ENCODE measurements at regions not wholly inside any gene's neighbourhood (a gene's known extent, or its start where the extent isn't known, plus 50 kb on each side); places are given as distances from the start of the nearest gene placed in this dataset.
"Not testable (repeated sequence)": the region's sequence is repeated elsewhere in the genome, so short reads cannot be mapped to it uniquely, and the experiment has no call there.

GRCh38 chr3:118637846-118638245 is 396.8 kb downstream of the IGSF11 start:
- no peak overlapping the region for H3K27ac ChIP-seq (ENCODE audit: low read length)
- H3K27me3 ChIP-seq (ENCODE audit: control insufficient read depth, insufficient read depth, low read length) = no peaks in the 10 kb centered on the region
- no peak overlapping the region for H3K9ac ChIP-seq (ENCODE audit: low read length)
- no peak overlapping the region for H3K4me3 ChIP-seq (ENCODE audit: low read length)
- no peaks in the 10 kb centered on the region for H3K36me3 ChIP-seq (ENCODE audit: control insufficient read depth, low read depth, low read length)
- H3K4me1 ChIP-seq (ENCODE audit: control insufficient read depth, low read depth, low read length) = peaks cover 5% of the 10 kb centered on the region
- H3K9me3 ChIP-seq (ENCODE audit: control insufficient read depth, low read depth, low read length) = no peaks in the 10 kb centered on the region

GRCh38 chr3:118641608-118642007 is 393.0 kb downstream of the IGSF11 start:
- peaks cover 5% of the 10 kb centered on the region for H3K4me1 ChIP-seq (ENCODE audit: control insufficient read depth, low read depth, low read length)

GRCh38 chr3:118671192-118671591 is 363.5 kb downstream of the IGSF11 start:
- Histone ChIP-seq H3K36me3 (ENCODE audit: control insufficient read depth, low read depth, low read length) (no peaks in the 10 kb centered on the region), H3K27ac (ENCODE audit: low read length) (no peak overlapping the region), H3K4me3 (ENCODE audit: low read length) (no peak overlapping the region), H3K4me1 (ENCODE audit: control insufficient read depth, low read depth, low read length) (no peaks in the 10 kb centered on the region), H3K27me3 (ENCODE audit: control insufficient read depth, insufficient read depth, low read length) (no peaks in the 10 kb centered on the region), H3K9ac (ENCODE audit: low read length) (no peak overlapping the region), H3K9me3 (ENCODE audit: control insufficient read depth, low read depth, low read length) (no peaks in the 10 kb centered on the region)

More at GRCh38 chr3:118641608-118642007, 393.0 kb downstream of the IGSF11 start:
- Histone ChIP-seq H3K27me3 (ENCODE audit: control insufficient read depth, insufficient read depth, low read length) (no peaks in the 10 kb centered on the region), H3K36me3 (ENCODE audit: control insufficient read depth, low read depth, low read length) (no peaks in the 10 kb centered on the region), H3K4me3 (ENCODE audit: low read length) (no peak overlapping the region), H3K27ac (ENCODE audit: low read length) (no peak overlapping the region), H3K9ac (ENCODE audit: low read length) (peak overlapping the region; percentile 13), H3K9me3 (ENCODE audit: control insufficient read depth, low read depth, low read length) (no peaks in the 10 kb centered on the region)

- no peaks in the 10 kb centered on the region for H3K4me1 ChIP-seq (ENCODE audit: control insufficient read depth, low read depth, low read length)
- no peak overlapping the region for H3K9ac ChIP-seq (ENCODE audit: low read length)
- H3K36me3 ChIP-seq (ENCODE audit: control insufficient read depth, low read depth, low read length) = no peaks in the 10 kb centered on the region
- H3K9me3 ChIP-seq (ENCODE audit: control insufficient read depth, low read depth, low read length) = no peaks in the 10 kb centered on the region
- no peak overlapping the region for H3K27ac ChIP-seq (ENCODE audit: low read length)
- no peaks in the 10 kb centered on the region for H3K27me3 ChIP-seq (ENCODE audit: control insufficient read depth, insufficient read depth, low read length)
- no peak overlapping the region for H3K4me3 ChIP-seq (ENCODE audit: low read length)
Observed at GRCh38 chr3:118675305-118675704, 359.3 kb downstream of the IGSF11 start.

GRCh38 chr3:118678663-118679062 is 356.0 kb downstream of the IGSF11 start:
- not testable (repeated sequence) for H3K9me3 ChIP-seq (ENCODE audit: control insufficient read depth, low read depth, low read length); H3K4me3 ChIP-seq (ENCODE audit: low read length); H3K9ac ChIP-seq (ENCODE audit: low read length); H3K4me1 ChIP-seq (ENCODE audit: control insufficient read depth, low read depth, low read length); H3K27ac ChIP-seq (ENCODE audit: low read length); H3K27me3 ChIP-seq (ENCODE audit: control insufficient read depth, insufficient read depth, low read length); H3K36me3 ChIP-seq (ENCODE audit: control insufficient read depth, low read depth, low read length)

GRCh38 chr3:118682921-118683320 is 351.7 kb downstream of the IGSF11 start:
- Histone ChIP-seq H3K36me3 (ENCODE audit: control insufficient read depth, low read depth, low read length) (no peaks in the 10 kb centered on the region), H3K4me3 (ENCODE audit: low read length) (no peak overlapping the region), H3K27me3 (ENCODE audit: control insufficient read depth, insufficient read depth, low read length) (no peaks in the 10 kb centered on the region), H3K9me3 (ENCODE audit: control insufficient read depth, low read depth, low read length) (no peaks in the 10 kb centered on the region), H3K27ac (ENCODE audit: low read length) (no peak overlapping the region), H3K4me1 (ENCODE audit: control insufficient read depth, low read depth, low read length) (no peaks in the 10 kb centered on the region), H3K9ac (ENCODE audit: low read length) (no peak overlapping the region)

GRCh38 chr3:118683636-118684035 is 351.0 kb downstream of the IGSF11 start:
- Histone ChIP-seq H3K36me3 (ENCODE audit: control insufficient read depth, low read depth, low read length) (no peaks in the 10 kb centered on the region), H3K27ac (ENCODE audit: low read length) (no peak overlapping the region), H3K9ac (ENCODE audit: low read length) (no peak overlapping the region), H3K4me3 (ENCODE audit: low read length) (no peak overlapping the region), H3K4me1 (ENCODE audit: control insufficient read depth, low read depth, low read length) (no peaks in the 10 kb centered on the region), H3K27me3 (ENCODE audit: control insufficient read depth, insufficient read depth, low read length) (no peaks in the 10 kb centered on the region), H3K9me3 (ENCODE audit: control insufficient read depth, low read depth, low read length) (no peaks in the 10 kb centered on the region)

- Histone ChIP-seq H3K4me3 (ENCODE audit: low read length) (no peak overlapping the region), H3K4me1 (ENCODE audit: control insufficient read depth, low read depth, low read length) (no peaks in the 10 kb centered on the region), H3K27me3 (ENCODE audit: control insufficient read depth, insufficient read depth, low read length) (no peaks in the 10 kb centered on the region), H3K27ac (ENCODE audit: low read length) (no peak overlapping the region), H3K9ac (ENCODE audit: low read length) (no peak overlapping the region), H3K9me3 (ENCODE audit: control insufficient read depth, low read depth, low read length) (no peaks in the 10 kb centered on the region), H3K36me3 (ENCODE audit: control insufficient read depth, low read depth, low read length) (no peaks in the 10 kb centered on the region)
Observed at GRCh38 chr3:118688396-118688884, 346.2 kb downstream of the IGSF11 start.

- Histone ChIP-seq H3K4me3 (ENCODE audit: low read length) (no peak overlapping the region), H3K27ac (ENCODE audit: low read length) (no peak overlapping the region), H3K27me3 (ENCODE audit: control insufficient read depth, insufficient read depth, low read length) (no peaks in the 10 kb centered on the region), H3K4me1 (ENCODE audit: control insufficient read depth, low read depth, low read length) (no peaks in the 10 kb centered on the region), H3K9ac (ENCODE audit: low read length) (no peak overlapping the region), H3K36me3 (ENCODE audit: control insufficient read depth, low read depth, low read length) (no peaks in the 10 kb centered on the region), H3K9me3 (ENCODE audit: control insufficient read depth, low read depth, low read length) (no peaks in the 10 kb centered on the region)
Observed at GRCh38 chr3:118692416-118692815, 342.2 kb downstream of the IGSF11 start.

GRCh38 chr3:118705487-118706219 is 329.0 kb downstream of the IGSF11 start:
- no peak overlapping the region for H3K27ac ChIP-seq (ENCODE audit: low read length)
- H3K4me3 ChIP-seq (ENCODE audit: low read length) = no peak overlapping the region
- no peaks in the 10 kb centered on the region for H3K36me3 ChIP-seq (ENCODE audit: control insufficient read depth, low read depth, low read length)
- H3K4me1 ChIP-seq (ENCODE audit: control insufficient read depth, low read depth, low read length) = no peaks in the 10 kb centered on the region
- H3K9ac ChIP-seq (ENCODE audit: low read length) = no peak overlapping the region
- no peaks in the 10 kb centered on the region for H3K27me3 ChIP-seq (ENCODE audit: control insufficient read depth, insufficient read depth, low read length)
- no peaks in the 10 kb centered on the region for H3K9me3 ChIP-seq (ENCODE audit: control insufficient read depth, low read depth, low read length)

GRCh38 chr3:118707991-118708390 is 326.7 kb downstream of the IGSF11 start:
- H3K4me1 ChIP-seq (ENCODE audit: control insufficient read depth, low read depth, low read length) = no peaks in the 10 kb centered on the region
- no peak overlapping the region for H3K9ac ChIP-seq (ENCODE audit: low read length)
- H3K27ac ChIP-seq (ENCODE audit: low read length) = no peak overlapping the region
- no peaks in the 10 kb centered on the region for H3K27me3 ChIP-seq (ENCODE audit: control insufficient read depth, insufficient read depth, low read length)
- no peaks in the 10 kb centered on the region for H3K36me3 ChIP-seq (ENCODE audit: control insufficient read depth, low read depth, low read length)
- H3K4me3 ChIP-seq (ENCODE audit: low read length) = no peak overlapping the region
- no peaks in the 10 kb centered on the region for H3K9me3 ChIP-seq (ENCODE audit: control insufficient read depth, low read depth, low read length)

GRCh38 chr3:118710532-118710931 is 324.1 kb downstream of the IGSF11 start:
- no peak overlapping the region for H3K4me3 ChIP-seq (ENCODE audit: low read length)
- no peaks in the 10 kb centered on the region for H3K36me3 ChIP-seq (ENCODE audit: control insufficient read depth, low read depth, low read length)
- no peak overlapping the region for H3K9ac ChIP-seq (ENCODE audit: low read length)
- no peaks in the 10 kb centered on the region for H3K4me1 ChIP-seq (ENCODE audit: control insufficient read depth, low read depth, low read length)
- H3K27ac ChIP-seq (ENCODE audit: low read length) = no peak overlapping the region
- no peaks in the 10 kb centered on the region for H3K27me3 ChIP-seq (ENCODE audit: control insufficient read depth, insufficient read depth, low read length)
- no peaks in the 10 kb centered on the region for H3K9me3 ChIP-seq (ENCODE audit: control insufficient read depth, low read depth, low read length)

All from iPS-18a (cell line).